ENCODE measurements at regions not wholly inside any gene's neighbourhood (a gene's known extent, or its start where the extent isn't known, plus 50 kb on each side); places are given as distances from the start of the nearest gene placed in this dataset.

DNA sequence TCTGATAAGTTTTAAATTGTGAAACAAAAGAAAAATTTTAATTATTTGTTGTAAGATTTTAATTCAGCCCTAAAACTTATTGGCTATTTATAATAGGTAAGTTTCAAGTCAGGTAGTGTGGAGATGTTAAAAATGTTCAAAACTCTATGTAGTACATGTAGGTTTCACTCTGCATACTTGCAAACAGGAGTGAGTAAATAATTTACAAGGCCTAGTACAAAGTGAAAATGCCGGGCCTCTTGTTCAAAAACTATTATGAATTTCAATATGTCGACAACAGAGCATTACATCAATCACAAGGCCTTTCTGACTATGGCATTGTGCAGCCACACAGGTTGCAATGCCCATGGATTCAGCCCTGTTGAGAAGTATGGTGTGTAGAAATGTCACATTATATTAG is 80.9 kb upstream of the GRIK2 start:
- no peaks in the 10 kb centered on the region for H3K4me1 ChIP-seq (ENCODE audit: control insufficient read depth, low read depth, low read length)
- no peaks in the 10 kb centered on the region for H3K79me2 ChIP-seq (ENCODE audit: control insufficient read depth, insufficient read depth, low read length)
- H2AK5ac ChIP-seq (ENCODE audit: low read length), result no peak overlapping the region
- H4K8ac ChIP-seq (ENCODE audit: low read depth, low read length), result no peak overlapping the region
- no peaks in the 10 kb centered on the region for H3K79me1 ChIP-seq (ENCODE audit: low read length)
- H2BK15ac ChIP-seq (replicated peaks; ENCODE audit: low read depth), result no peak overlapping the region
- H3K23ac ChIP-seq (ENCODE audit: low read length), result no peak overlapping the region
- no CpG with 5 or more reads among the region's 2 CpGs for WGBS (ENCODE audit: extremely low coverage, insufficient coverage, low lambda C conversion rate)
- no peak overlapping the region for H3K9ac ChIP-seq (ENCODE audit: low read length)
- H3K27me3 ChIP-seq (ENCODE audit: insufficient read depth, low read length, poor library complexity), result no peaks in the 10 kb centered on the region
- no peaks in the 10 kb centered on the region for H3K36me3 ChIP-seq (ENCODE audit: control insufficient read depth, insufficient read depth, low read length)
- H3K18ac ChIP-seq (ENCODE audit: low read length), result no peak overlapping the region
- DNase-seq, result no peak
- H2BK120ac ChIP-seq (ENCODE audit: low read depth, low read length), result no peak overlapping the region
- H3K4me3 ChIP-seq (ENCODE audit: low read length), result no peak overlapping the region
- H4K5ac ChIP-seq (ENCODE audit: low read length), result no peak overlapping the region
- H3K27ac ChIP-seq (ENCODE audit: low read depth, low read length), result no peak overlapping the region
- H3K4ac ChIP-seq (ENCODE audit: low read depth, low read length), result no peak overlapping the region
- no peak overlapping the region for H2BK5ac ChIP-seq (ENCODE audit: low read length)
- no peak overlapping the region for H3K4me2 ChIP-seq (ENCODE audit: low read length)
- no peak overlapping the region for H3K56ac ChIP-seq (ENCODE audit: low read length)

GRCh38 chr6:101322921-101323320 is 70.6 kb upstream of the GRIK2 start:
- no peaks in the 10 kb centered on the region for H3K79me1 ChIP-seq (ENCODE audit: low read length)

GRCh38 chr6:101326411-101326810 is 67.1 kb upstream of the GRIK2 start:
- no peaks in the 10 kb centered on the region for H3K79me1 ChIP-seq (ENCODE audit: low read length)
- no peak overlapping the region for H3K18ac ChIP-seq (ENCODE audit: low read length)
- H3K4me2 ChIP-seq (ENCODE audit: low read length), result no peak overlapping the region
- H3K27ac ChIP-seq (ENCODE audit: low read depth, low read length), result no peak overlapping the region
- H4K5ac ChIP-seq (ENCODE audit: low read length), result no peak overlapping the region
- no peak overlapping the region for H3K4me3 ChIP-seq (ENCODE audit: low read length)
- no peak overlapping the region for H4K8ac ChIP-seq (ENCODE audit: low read depth, low read length)
- H3K56ac ChIP-seq (ENCODE audit: low read length), result no peak overlapping the region
- H2AK5ac ChIP-seq (ENCODE audit: low read length), result no peak overlapping the region
- H2BK5ac ChIP-seq (ENCODE audit: low read length), result no peak overlapping the region
- no peak for DNase-seq
- no peaks in the 10 kb centered on the region for H3K4me1 ChIP-seq (ENCODE audit: control insufficient read depth, low read depth, low read length)
- no peaks in the 10 kb centered on the region for H3K79me2 ChIP-seq (ENCODE audit: control insufficient read depth, insufficient read depth, low read length)
- H2BK15ac ChIP-seq (replicated peaks; ENCODE audit: low read depth), result no peak overlapping the region
- no peak overlapping the region for H2BK120ac ChIP-seq (ENCODE audit: low read depth, low read length)
- no peaks in the 10 kb centered on the region for H3K36me3 ChIP-seq (ENCODE audit: control insufficient read depth, insufficient read depth, low read length)
- no peak overlapping the region for H3K9ac ChIP-seq (ENCODE audit: low read length)
- no peaks in the 10 kb centered on the region for H3K27me3 ChIP-seq (ENCODE audit: insufficient read depth, low read length, poor library complexity)
- no peak overlapping the region for H3K23ac ChIP-seq (ENCODE audit: low read length)
- H3K4ac ChIP-seq (ENCODE audit: low read depth, low read length), result no peak overlapping the region

More at GRCh38 chr6:101322921-101323320, 70.6 kb upstream of the GRIK2 start:
- Histone ChIP-seq H3K18ac (ENCODE audit: low read length) (no peak overlapping the region), H3K4ac (ENCODE audit: low read depth, low read length) (no peak overlapping the region), H2BK5ac (ENCODE audit: low read length) (no peak overlapping the region), H2AK5ac (ENCODE audit: low read length) (no peak overlapping the region), H3K36me3 (ENCODE audit: control insufficient read depth, insufficient read depth, low read length) (no peaks in the 10 kb centered on the region), H3K79me2 (ENCODE audit: control insufficient read depth, insufficient read depth, low read length) (no peaks in the 10 kb centered on the region), H3K27me3 (ENCODE audit: insufficient read depth, low read length, poor library complexity) (no peaks in the 10 kb centered on the region), H3K4me1 (ENCODE audit: control insufficient read depth, low read depth, low read length) (no peaks in the 10 kb centered on the region), H3K4me3 (ENCODE audit: low read length) (no peak overlapping the region), H4K5ac (ENCODE audit: low read length) (no peak overlapping the region), H3K9ac (ENCODE audit: low read length) (no peak overlapping the region), H3K4me2 (ENCODE audit: low read length) (no peak overlapping the region), H3K23ac (ENCODE audit: low read length) (no peak overlapping the region), H3K56ac (ENCODE audit: low read length) (no peak overlapping the region), H4K8ac (ENCODE audit: low read depth, low read length) (no peak overlapping the region), H2BK120ac (ENCODE audit: low read depth, low read length) (no peak overlapping the region), H2BK15ac (replicated peaks; ENCODE audit: low read depth) (no peak overlapping the region), H3K27ac (ENCODE audit: low read depth, low read length) (no peak overlapping the region)
- WGBS (ENCODE audit: extremely low coverage, insufficient coverage, low lambda C conversion rate), result no CpG with 5 or more reads among the region's 2 CpGs
- no peak for DNase-seq

- no peak overlapping the region for H2AK5ac ChIP-seq (ENCODE audit: low read length)
- H3K56ac ChIP-seq (ENCODE audit: low read length), result no peak overlapping the region
- no peak for DNase-seq
- H3K79me2 ChIP-seq (ENCODE audit: control insufficient read depth, insufficient read depth, low read length), result no peaks in the 10 kb centered on the region
- no peak overlapping the region for H3K27ac ChIP-seq (ENCODE audit: low read depth, low read length)
- no peak overlapping the region for H3K23ac ChIP-seq (ENCODE audit: low read length)
- H2BK120ac ChIP-seq (ENCODE audit: low read depth, low read length), result no peak overlapping the region
- no peak overlapping the region for H4K5ac ChIP-seq (ENCODE audit: low read length)
- no peak overlapping the region for H3K4me3 ChIP-seq (ENCODE audit: low read length)
- no peak overlapping the region for H3K18ac ChIP-seq (ENCODE audit: low read length)
- H2BK5ac ChIP-seq (ENCODE audit: low read length), result no peak overlapping the region
- H3K27me3 ChIP-seq (ENCODE audit: insufficient read depth, low read length, poor library complexity), result no peaks in the 10 kb centered on the region
- no peaks in the 10 kb centered on the region for H3K79me1 ChIP-seq (ENCODE audit: low read length)
- H3K4ac ChIP-seq (ENCODE audit: low read depth, low read length), result no peak overlapping the region
- no CpG with 5 or more reads among the region's 1 CpG for WGBS (ENCODE audit: extremely low coverage, insufficient coverage, low lambda C conversion rate)
- H3K4me1 ChIP-seq (ENCODE audit: control insufficient read depth, low read depth, low read length), result no peaks in the 10 kb centered on the region
- H3K9ac ChIP-seq (ENCODE audit: low read length), result no peak overlapping the region
- no peak overlapping the region for H2BK15ac ChIP-seq (replicated peaks; ENCODE audit: low read depth)
- no peaks in the 10 kb centered on the region for H3K36me3 ChIP-seq (ENCODE audit: control insufficient read depth, insufficient read depth, low read length)
- H3K4me2 ChIP-seq (ENCODE audit: low read length), result no peak overlapping the region
- H4K8ac ChIP-seq (ENCODE audit: low read depth, low read length), result no peak overlapping the region
These were observed 51.6 kb upstream of the GRIK2 start for GRCh38 chr6:101341926-101342325.
